Activated T-cell treated with anti-CD3 and anti-CD28 coated beads for 24 hours (primary cell): ENCODE measurements at regions not wholly inside any gene's neighbourhood (a gene's known extent, or its start where the extent isn't known, plus 50 kb on each side); places are given as distances from the start of the nearest gene placed in this dataset.

Experiments used
- DNase-seq: peaks from one replicate; pipeline ENCODE4 v3.0.0-alpha.2; 2020; ENCODE audit warnings: low read depth

DNA sequence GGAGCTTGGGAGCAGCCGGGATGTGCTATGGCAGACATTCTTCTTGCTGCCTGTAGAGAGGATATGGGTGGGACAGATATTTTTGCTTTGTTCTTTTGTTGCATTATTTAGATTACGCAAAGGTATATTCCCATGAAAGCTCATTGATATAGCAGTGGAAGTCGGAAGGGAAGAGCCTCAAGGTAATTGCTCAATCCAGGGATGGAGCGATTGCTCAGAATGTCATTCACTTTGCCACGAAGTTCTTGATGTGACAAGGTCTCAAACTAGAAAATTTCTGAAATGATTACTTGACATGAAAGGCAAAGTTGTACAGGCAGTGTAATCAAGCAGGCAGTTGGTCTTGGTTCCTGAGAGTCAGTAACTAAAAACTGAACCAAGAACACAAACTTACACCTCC is 615.6 kb upstream of the CDH4 start:
- DNase-seq, result no peak

DNA sequence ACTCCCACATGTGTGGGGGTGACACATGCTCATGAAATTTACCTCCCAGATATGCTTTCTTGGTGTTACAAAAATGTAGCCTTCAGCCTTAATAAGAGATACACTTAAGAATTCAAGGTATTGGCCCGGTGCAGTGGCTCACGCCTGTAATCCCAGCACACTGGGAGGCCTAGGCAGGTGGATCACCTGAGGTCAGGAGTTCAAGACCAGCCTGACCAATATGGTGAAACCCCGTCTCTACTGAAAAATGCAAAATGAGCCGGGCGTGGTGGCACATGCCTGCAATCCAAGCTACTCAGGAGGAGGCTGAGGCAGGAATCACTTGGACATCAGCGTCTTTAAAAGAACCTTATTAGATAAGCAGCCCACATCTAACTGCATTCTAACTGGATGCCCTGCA is 614.3 kb upstream of the CDH4 start:
- DNase-seq, result no peak

- DNase-seq, result no peak
Observed at GRCh38 chr20:60638430-60639098, 613.5 kb upstream of the CDH4 start.

DNA sequence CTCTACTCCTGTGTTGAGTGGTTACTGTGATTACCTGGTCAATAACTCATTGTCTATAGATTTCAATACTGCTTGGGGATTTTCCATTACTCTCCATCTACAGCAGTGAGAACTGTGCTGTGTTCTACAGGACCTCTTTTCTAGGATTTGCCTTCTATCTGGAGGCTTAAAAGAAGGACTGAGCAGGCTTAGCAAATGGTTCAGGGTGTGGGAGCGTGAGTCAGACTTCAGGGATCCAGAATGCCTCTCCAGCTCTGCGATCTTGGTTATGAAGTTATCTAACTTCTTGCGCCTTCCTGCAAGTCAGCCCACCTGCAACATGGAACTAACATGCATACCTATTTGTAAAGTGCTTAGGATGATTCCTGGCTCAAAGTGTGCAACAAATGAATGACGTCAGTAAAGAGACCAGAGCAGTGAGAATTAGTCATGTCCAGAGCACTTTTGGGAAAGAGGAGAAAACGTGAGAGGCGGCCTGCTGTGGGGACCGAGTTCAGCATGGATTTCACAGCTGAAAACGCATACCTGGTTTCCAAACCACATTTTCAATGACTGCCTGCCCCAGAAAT is 610.1 kb upstream of the CDH4 start:
- no peak for DNase-seq

- DNase-seq, result no peak
Observed at GRCh38 chr20:60642541-60642940, 609.5 kb upstream of the CDH4 start.

DNA sequence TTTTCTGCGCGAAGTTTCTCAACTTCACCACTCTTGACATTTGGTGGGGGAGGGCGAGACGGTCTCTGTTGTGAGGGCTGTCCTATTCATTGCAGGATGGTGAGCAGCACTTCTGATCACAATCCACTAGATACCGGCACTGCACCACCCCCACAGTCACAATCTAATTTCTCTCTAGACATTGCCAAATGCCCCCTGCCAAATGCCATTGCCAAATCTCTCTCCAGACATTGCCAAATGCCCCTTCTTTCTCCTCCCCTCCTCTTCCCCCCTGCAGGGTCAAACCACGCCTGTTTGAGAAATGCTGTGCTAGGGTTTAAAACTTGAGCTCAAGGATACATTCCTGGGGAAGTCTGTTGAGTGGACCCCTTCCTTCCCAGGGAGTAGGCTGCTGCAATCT is 603.5 kb upstream of the CDH4 start:
- no peak for DNase-seq

DNA sequence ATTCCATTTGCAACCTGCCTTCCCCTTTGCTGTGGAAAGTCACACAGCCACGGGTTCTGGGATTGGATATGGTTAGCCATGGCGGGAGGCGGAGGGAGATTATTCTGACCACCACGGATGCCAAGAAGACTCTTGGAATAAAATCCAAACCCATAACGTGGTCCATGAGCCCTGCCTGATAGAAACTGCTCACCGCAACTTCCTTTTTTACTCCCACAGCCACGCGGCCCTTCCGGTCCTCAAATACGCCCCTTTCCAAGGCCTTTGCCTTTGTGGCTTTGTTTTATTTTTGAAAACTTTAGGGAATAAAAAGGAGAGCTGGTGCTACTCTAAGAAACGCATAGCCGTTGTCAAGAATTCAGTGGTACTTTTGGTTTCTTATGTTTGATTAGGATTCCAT is 602.5 kb upstream of the CDH4 start:
- DNase-seq, result no peak

DNA sequence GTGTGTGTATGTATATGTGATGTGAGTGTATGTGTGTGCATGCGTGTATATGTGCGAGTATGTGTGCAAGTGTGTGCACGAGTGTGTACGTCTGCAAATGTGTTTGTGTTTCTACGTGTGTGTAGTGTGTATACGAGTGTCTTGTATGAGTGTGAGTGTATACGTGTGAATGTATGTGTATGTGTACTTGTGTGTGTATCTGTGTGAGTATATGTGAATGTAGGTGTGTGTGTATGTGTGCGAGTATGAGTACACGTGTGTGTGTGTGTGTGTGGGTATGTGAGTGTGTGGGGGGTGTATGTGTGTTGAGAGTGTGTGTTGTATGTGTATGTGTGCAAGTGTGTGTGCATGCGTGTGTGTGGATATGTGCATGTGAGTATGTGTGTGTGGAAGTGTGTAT is 602.0 kb upstream of the CDH4 start:
- DNase-seq, result no peak

DNA sequence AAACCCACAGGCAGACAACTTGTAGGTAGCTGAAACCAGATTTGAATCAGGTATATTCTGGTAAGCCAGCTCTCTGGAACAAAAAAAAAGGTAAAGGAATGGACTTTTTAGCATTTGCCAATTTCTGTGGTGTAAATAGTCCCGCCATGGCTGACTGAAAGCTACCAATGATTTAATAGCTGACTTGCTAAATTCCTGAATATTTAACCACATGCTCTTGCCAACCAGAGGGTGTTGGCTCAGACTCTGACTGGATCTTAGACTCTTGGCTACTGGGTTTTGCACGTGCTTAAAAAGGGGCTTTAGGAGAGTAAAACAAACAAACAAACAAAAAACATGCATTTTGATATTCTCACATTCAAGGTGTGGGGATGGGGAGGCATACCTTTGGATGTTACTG is 600.0 kb upstream of the CDH4 start:
- no peak for DNase-seq

- no peak for DNase-seq
Observed at GRCh38 chr20:60652615-60653014, 599.4 kb upstream of the CDH4 start.

GRCh38 chr20:60653111-60653845 is 598.8 kb upstream of the CDH4 start:
- no peak for DNase-seq

- no peak for DNase-seq
Observed at GRCh38 chr20:60658681-60659080, 593.4 kb upstream of the CDH4 start.

DNA sequence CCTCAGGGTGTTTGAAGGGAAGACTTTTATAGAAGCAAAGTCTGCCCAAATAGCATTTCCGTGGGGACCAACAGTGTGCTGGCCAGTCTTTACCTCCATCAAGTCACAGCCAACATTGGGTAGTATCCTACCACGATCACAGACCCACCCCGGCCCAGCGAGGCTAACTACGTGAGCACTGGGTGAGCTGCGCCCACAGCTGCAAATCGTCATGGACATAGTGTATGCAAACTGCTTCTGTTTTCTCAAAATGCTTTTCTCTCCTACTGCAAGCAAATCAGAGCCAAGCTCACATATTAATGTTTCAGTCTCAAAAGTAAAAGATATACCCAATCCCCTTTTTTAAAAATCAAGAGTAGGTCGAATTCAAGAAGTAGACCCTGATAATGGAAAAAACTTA is 592.8 kb upstream of the CDH4 start:
- no peak for DNase-seq

DNA sequence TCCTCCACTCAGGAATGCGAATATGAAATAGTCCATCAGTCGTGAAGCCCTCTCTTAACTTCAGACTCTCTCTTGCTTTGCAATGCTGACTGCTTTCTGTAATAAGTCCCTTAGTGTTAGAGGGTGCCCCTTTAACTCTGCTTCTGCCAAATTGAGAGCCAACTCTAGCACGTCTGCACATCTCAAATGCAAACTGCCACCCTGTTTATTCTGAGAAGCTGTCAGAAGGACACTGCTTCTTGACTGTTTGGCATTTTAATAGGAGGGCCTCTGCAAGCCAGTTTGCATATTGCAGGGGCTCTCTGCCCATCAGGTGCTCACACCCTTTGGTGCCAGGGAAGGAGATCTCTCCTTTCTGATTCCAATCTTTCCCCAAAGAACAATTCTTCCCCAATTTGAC is 589.8 kb upstream of the CDH4 start:
- DNase-seq, result no peak

DNA sequence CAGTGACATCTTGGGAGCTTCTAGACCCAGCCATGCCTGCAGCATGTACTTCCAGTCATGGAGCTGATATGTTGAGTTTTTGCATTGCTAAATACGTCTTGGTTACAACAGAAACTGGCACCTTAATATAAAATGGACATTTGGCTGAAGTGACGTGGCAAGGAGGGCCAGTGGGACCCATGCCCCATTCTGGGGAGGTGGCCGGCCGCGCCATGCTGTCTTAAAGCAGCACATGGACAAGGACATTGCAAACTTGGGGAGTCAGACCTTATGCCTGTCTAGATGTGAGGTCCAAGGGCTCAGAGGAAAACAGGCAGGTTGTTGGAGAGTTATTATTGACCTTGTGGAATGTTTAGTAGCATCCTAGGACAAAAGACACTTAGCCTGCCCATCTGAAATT is 588.0 kb upstream of the CDH4 start:
- DNase-seq, result no peak

DNA sequence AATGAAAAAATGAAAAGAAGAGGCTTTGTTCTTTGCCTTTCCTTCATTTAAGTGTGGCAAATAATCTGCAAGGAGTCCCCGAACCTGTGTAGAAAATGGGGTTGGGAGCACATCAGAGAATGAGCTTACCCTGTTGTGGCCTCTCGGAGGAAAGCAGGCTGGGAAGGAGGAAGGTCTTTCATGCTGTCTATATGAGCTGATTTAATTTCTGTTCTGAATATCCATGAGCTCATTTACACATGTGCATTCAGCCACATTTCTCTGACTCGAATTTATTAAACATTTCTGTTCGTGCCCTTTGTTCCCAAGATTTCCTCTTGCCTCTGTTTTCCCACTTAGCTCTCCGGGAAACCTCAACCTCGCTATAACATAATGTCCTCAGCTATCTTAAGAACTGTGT is 584.4 kb upstream of the CDH4 start:
- no peak for DNase-seq

- DNase-seq, result no peak
Observed at GRCh38 chr20:60669211-60669610, 582.9 kb upstream of the CDH4 start.

DNA sequence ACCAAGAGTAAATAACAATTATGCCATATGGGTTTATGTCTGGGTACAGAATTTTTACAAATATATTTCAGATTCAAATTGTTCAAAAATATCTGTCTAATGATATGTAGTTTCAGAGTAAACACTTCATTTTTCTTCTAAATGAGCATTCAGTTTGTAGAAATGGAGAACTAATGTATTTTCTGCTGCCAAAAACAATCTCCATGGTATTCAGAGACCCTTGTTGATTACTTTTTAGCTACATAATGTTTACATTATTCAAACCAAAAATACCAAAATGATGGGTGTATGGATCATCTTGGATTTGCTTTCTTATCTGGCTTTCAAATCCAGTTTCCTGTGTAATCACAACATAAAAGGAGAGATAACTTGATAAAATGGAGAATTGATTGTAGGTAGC is 576.0 kb upstream of the CDH4 start:
- no peak for DNase-seq

DNA sequence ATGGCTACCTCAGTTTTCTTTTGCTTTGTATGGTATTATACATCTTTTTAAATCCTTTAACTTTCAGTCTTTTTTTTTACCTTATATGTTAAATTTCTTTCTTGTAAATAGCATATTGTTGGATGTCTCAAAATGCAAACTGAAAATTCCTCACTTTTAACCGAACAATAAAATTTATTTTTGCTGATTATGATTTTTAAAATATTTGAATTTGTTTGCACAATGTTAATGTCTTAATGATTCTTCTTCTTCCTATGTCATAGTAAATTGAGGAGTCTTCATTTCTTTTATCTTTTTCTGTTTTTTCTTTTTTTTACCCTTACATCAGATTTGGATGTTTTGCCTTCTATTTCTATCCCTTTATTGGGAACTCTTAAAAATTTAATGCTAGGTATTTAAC is 574.2 kb upstream of the CDH4 start:
- no peak for DNase-seq

DNA sequence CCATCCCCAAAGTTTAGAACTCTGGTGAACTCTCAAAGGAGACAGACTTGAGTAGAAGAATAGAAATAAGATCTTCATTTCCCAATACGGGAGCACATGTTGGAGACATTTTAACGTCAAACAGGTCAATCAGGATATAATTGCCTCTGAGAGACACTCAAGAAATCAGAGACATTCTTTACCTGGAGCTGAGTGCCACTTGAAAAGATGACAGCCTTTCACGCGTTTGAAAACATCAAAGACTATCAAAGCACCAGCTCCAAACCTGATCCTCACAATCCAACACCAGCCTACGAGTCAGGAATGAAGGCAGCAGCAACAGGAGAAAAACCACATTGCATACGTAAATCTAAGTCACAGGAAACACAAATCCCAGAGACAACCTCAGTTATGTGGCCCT is 571.5 kb upstream of the CDH4 start:
- DNase-seq, result no peak

GRCh38 chr20:60687213-60687612 is 564.8 kb upstream of the CDH4 start:
- no peak for DNase-seq

GRCh38 chr20:60690771-60691170 is 561.3 kb upstream of the CDH4 start:
- DNase-seq, result no peak

GRCh38 chr20:60691966-60692615 is 560.0 kb upstream of the CDH4 start:
- DNase-seq, result no peak
